ENCODE measurements at regions not wholly inside any gene's neighbourhood (a gene's known extent, or its start where the extent isn't known, plus 50 kb on each side); places are given as distances from the start of the nearest gene placed in this dataset.

- DNase-seq = no peak
Measured at GRCh38 chr3:189455641-189456417, 175.4 kb upstream of the TP63 start.

- DNase-seq = no peak
Measured at GRCh38 chr3:189457201-189457607, 174.0 kb upstream of the TP63 start.

DNA sequence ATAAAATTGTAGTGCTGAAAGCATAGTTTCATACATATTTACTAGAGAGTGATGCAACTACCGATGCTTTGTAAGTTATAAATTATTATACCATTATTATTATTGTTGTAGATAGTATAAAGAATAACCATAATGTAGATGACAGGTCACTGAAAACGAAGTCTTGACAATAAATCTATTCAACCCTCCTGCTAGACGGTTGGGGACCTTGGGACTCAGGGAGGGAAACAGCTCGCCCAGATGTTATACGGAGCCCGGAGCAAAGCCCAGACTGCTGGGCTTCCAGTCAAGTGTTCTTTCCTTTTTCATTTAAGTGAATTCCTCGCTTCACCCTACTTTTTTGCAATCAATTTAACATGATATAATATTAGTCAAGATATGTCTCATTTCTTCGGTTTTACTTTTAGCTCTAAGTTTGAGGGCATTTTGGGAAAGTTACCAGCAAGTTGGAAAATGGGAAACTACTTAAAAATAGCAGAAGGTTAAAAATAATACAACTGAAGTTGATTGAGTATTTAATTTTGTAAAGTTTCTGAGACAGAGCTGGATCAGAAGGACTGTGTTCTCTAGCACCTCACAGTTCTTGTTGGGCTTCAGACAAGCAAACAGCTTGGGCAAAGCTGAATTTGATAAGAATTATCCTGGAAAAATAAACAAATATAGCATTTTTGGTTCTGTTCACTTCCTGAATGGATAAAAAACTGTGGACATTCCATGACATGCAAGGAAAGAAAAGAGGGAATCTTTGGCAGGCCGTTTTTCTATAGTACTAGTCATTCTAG, 173.4 kb upstream of the TP63 start:
- DNase-seq = no peak

DNA sequence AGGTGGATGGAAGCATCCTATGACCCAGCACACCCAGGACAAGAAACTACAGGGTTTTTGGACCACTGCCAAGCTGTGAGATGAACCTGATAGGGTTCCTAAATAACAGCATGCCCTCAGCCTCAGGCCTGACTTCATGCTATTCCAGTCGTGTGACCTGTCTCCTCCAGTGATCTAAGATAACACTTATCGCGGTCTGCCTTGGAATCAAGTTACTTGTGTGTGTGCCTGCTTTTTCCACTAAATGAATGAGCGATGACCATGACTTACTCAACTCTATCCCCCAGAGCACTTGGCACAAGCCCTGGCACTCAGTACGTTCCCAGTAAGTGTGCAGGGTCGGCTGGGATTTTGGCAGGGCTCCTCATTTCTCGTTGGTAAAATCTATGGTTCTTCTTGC, 172.7 kb upstream of the TP63 start:
- DNase-seq = no peak

- no peak for DNase-seq
Measured at GRCh38 chr3:189459231-189459630, 172.0 kb upstream of the TP63 start.

DNA sequence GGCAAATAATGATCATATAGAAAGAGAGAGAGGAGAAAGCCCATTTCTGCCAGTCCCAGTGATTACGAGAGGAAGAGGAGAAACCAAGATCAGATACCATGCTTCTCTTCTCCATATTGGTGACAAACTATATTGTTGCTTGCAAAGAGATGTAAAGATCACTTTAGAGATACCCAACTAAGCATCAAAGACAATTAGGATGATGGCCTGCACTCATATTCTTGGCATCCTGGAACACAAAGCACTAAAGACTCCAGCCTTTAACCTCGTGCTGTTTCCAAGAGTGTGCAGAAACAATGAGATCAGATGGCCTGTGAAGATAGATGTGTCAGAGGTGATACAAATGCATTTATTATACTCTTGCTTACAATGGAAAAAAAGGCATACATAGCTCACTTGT, 170.7 kb upstream of the TP63 start:
- DNase-seq = no peak

DNA sequence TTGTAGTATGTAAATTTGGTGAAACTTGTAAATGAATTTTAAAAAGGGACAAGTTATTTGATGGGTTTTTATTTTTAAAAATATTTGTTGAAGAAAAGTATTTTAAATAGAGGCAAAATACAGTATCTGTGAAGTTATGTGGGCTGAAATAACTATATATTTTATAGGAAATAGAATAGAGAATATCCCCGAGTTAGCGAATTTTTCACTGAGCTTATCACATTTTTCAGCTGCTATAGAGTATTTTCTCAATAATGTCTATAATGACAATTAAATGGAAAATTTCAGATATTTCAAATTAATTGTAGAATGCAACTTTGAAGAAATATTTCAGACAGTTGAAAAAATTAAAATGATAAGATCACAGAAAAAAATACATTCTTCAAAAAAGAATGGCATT, 166.4 kb upstream of the TP63 start:
- no peak for DNase-seq

- DNase-seq = no peak
Measured at GRCh38 chr3:189466004-189466403, 165.2 kb upstream of the TP63 start.

GRCh38 chr3:189467451-189467850, 163.7 kb upstream of the TP63 start:
- no peak for DNase-seq

- no peak for DNase-seq
Measured at GRCh38 chr3:189474944-189475343, 156.2 kb upstream of the TP63 start.

GRCh38 chr3:189477614-189478013, 153.6 kb upstream of the TP63 start:
- DNase-seq = no peak

DNA sequence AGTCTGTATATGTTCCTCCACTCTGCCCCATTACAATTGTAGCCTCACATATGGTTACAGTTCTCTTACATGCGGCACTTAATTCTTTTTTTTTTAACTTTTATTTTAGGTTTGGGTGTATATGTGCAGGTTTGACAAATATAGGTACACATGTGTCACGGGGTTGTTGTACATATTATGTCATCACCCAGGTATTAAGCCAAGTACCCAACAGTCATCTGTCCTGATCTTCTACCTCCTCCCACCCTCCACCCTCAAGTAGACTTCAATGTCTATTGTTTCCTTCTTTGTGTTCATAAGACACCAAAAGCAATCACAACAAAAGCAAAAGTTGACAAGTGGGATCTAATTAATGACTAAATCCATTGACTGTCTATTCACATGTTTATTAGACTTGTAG, 144.6 kb upstream of the TP63 start:
- DNase-seq = no peak

- DNase-seq = no peak
Measured at GRCh38 chr3:189488241-189488767, 142.9 kb upstream of the TP63 start.

DNA sequence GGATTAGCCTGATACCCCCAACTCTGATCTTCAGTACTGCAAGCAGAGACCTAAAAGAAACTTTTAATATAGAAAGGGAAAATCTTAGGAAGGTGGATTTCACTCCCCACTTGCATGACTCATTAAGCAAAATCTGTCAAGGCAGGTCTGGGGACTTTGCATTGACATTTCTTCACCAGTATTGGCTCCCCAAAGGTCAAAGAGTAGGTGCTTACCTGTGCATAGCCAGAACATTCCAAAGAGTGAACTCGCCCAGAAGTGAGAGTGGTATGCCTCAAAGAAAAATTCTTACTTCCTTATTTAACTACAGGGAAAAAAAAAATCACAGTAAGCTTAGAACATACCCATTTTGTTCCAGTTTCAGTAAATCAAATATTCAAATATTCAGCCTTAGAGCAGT, 140.9 kb upstream of the TP63 start:
- DNase-seq = no peak

DNA sequence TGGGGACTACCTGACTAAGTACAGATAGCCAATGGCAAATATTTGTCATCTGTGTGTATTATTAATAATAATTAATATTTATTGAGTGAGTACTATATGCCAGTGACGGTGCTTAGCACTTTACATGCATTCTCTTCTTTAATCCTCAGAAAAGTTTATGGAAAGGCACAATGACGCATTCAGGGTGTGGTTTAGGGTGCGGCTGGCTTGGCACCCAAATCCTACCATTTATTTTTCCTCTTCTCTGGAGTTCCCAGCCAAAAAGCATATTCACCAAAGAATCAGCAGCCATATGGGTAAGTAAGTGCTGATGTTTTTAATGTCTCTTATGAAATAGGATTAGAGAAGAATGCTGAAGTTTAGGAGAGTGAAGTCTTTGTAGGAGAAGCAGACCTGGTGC, 140.4 kb upstream of the TP63 start:
- no peak for DNase-seq

DNA sequence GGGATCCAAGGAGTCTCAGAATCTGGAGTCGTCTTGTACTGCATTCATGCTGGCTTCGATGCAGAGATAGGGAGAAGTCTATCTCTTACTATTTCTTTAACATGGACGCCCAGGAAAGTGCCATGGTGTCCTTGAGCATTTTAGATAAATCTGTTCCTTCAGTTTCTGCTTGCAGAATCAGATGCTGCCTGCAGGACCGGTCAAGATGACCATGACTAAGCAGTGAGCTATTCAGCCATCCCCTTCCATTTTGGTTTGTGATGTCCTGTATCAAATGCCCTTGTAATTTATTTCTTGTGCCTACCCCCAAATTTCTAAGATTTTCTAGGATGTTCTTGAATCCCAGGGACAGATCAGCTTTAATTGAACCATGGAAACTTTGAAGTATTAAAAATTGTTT, 139.4 kb upstream of the TP63 start:
- DNase-seq = no peak

DNA sequence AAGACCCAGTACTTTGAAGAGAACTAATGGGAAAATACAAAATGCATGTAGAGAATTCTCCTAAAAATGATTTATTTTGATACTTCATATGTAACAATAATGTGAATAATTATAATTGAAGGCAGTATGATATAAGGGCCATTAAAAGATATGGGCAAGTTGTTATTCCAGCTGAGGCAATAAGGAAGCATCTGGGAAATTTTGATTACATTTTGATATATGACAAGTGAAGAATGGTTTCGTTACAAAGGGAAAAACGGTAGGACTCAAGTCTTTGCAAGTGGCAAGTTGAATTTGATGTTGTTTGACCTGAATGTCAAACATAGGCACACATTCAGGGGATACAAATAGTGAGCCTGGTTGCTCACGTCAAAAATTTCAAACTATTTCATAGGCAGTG, 137.9 kb upstream of the TP63 start:
- DNase-seq = no peak

- DNase-seq = no peak
Measured at GRCh38 chr3:189494632-189495031, 136.6 kb upstream of the TP63 start.

GRCh38 chr3:189496375-189497138, 134.6 kb upstream of the TP63 start:
- DNase-seq = no peak

GRCh38 chr3:189498995-189499704, 132.0 kb upstream of the TP63 start:
- DNase-seq = no peak

GRCh38 chr3:189500299-189500698, 130.9 kb upstream of the TP63 start:
- no peak for DNase-seq

DNA sequence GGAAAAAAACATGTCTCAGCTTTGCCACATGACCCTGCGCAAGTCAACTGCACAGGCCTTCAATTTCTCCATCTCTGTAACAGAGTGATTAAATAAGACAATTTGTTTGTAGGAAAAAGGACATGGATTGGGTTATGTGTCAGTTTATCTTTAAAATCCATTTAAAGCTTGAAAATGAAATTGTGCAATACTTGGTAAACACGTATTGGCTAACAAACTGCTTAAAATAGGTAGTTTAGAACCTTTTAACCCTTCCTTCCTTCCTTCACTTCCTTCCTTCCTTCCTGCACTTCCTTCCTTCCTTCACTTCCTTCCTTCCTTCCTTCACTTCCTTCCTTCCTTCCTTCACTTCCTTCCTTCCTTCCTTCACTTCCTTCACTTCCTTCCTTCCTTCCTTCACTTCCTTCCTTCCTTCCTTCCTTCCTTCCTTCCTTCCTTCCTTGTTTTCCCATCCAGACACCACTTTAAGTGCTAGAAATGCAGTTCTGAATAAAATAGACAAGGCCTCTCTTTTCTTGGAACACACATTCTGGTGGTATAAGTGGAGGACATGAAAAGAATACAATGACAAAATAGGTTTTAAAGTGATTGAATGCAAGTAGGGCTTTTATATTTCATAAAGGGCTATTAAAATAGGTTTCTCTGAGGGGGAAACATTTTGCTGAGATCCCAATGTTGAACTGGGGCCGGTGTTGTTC, 130.2 kb upstream of the TP63 start:
- no peak for DNase-seq

Measured in NCI-H526 treated with DMSO at 0.1 percent for 48 hours (cell line).